ENCODE measurements at regions not wholly inside any gene's neighbourhood (a gene's known extent, or its start where the extent isn't known, plus 50 kb on each side); places are given as distances from the start of the nearest gene placed in this dataset.

DNA sequence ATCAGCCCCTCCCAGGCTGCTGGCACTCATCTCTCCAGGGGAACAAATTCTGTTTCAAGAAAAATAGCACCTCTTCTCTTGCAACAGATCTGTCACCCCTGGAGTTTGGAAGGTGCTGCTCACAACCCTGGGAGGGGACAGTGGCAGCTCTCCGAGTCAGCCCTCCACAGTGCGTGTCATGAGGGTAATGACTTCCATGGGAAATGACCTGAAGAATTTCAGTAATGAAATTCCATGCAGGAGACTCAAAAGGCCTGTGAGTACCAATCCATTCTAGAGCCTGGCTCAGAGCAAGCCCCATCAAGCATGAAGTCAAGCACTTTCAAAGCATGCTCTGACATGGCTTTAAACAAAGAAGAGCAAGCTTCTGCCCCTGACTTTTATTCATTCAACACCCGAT lies 276.3 kb upstream of the PARD3B start:
- TF ChIP-seq, protein P1, sequence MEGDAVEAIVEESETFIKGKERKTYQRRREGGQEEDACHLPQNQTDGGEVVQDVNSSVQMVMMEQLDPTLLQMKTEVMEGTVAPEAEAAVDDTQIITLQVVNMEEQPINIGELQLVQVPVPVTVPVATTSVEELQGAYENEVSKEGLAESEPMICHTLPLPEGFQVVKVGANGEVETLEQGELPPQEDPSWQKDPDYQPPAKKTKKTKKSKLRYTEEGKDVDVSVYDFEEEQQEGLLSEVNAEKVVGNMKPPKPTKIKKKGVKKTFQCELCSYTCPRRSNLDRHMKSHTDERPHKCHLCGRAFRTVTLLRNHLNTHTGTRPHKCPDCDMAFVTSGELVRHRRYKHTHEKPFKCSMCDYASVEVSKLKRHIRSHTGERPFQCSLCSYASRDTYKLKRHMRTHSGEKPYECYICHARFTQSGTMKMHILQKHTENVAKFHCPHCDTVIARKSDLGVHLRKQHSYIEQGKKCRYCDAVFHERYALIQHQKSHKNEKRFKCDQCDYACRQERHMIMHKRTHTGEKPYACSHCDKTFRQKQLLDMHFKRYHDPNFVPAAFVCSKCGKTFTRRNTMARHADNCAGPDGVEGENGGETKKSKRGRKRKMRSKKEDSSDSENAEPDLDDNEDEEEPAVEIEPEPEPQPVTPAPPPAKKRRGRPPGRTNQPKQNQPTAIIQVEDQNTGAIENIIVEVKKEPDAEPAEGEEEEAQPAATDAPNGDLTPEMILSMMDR (IDR thresholded peaks at IDR 0.05; ENCODE audit: borderline replicate concordance, insufficient read depth, low read depth, low read length): no peak
- no peak overlapping the region for H3K4me3 ChIP-seq (ENCODE audit: low read depth, low read length)

DNA sequence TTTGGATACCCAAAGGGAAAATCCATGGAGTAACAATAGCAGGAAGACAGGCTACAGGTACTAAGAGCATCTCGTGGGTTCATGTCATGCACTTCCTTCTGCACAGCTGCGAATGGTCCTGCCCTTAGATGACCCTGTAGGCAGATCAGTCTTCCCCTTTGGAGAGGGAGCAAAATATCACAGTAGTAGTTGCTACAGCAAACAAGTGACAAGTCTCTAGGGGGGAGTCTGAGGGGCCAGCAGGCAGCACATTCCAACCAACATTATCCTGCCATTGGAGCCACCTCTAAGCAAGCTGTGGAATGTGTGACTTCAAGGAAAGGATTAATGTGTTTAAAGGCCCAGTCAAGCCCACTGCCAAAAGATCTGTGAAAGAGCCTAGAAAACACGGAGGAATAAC lies 273.2 kb upstream of the PARD3B start:
- no peak overlapping the region for H3K4me3 ChIP-seq (ENCODE audit: low read depth, low read length)
- TF ChIP-seq, protein P1 (IDR thresholded peaks at IDR 0.05; ENCODE audit: borderline replicate concordance, insufficient read depth, low read depth, low read length): no peak

DNA sequence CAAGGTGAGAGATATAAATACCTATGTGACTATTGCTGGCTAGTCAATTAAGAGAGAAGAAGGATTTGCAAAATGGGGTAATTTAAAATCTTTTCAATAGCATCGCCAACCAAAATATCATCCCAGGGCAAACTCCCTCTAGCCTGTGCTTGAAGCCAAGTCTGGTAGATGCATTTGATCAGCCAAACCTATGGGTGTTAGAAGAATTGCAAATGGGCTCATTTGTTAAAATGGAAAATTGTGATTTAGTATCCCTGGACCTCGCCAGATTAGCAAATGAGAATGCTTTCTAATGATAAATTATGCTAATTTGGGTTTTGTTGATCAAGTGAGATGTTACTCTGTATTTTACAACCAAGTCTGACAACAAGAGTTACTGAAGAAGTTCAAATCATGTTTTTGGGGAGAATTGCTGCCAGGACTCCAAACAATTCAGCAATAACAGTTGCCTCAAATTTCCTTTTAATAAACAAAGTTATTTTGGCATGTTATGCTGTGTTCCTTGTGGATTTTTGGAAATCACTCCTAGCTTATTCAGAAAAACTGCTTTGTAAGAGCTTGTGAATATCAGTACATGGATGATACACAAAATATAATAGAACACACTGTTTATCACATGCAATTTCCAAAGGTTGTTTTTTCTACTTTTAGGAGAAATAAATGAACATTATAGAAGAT lies 272.5 kb upstream of the PARD3B start:
- H3K4me3 ChIP-seq (ENCODE audit: low read depth, low read length): no peak overlapping the region
- TF ChIP-seq, protein P1 (IDR thresholded peaks at IDR 0.05; ENCODE audit: borderline replicate concordance, insufficient read depth, low read depth, low read length): no peak

DNA sequence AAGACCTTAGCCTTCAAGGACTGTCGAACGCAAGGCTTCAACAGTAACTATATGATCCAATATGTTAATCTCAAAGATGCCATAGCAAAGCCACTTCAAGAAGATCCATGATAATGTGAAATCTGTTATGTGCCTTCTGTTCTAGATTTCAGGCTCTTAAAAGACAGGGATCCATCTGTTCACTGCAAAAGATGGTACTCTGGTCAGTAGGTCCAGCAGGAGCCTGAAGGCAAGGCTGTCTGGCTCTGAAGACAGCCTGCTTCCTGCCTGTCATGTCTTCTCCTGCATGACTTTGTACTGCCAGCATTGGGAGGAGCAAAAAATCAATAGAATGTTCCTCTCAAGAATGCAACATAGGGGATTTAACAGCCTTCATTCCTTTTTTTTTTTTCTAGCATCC lies 270.8 kb upstream of the PARD3B start:
- H3K4me3 ChIP-seq (ENCODE audit: low read depth, low read length): no peak overlapping the region
- TF ChIP-seq, protein P1 (IDR thresholded peaks at IDR 0.05; ENCODE audit: borderline replicate concordance, insufficient read depth, low read depth, low read length): no peak

DNA sequence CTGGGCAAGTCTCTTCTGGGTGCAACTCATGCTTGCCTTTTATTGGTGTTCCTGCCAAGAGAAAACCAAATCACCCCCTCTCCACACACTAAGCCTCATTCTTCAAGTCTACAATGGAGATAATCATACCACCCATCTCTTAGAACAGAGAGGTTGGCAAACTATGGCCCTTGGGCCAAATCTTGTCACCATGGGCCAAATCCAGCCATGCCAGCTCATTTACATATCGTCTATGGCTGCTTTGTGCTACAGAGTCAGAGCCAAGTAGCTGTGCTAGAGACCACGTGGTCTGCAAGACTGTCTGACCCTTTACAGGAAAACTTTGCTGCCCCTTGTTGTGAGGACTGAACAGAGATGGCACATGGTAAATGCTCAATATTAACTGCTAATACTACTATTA lies 270.3 kb upstream of the PARD3B start:
- no peak overlapping the region for H3K4me3 ChIP-seq (ENCODE audit: low read depth, low read length)
- TF ChIP-seq, protein P1 (IDR thresholded peaks at IDR 0.05; ENCODE audit: borderline replicate concordance, insufficient read depth, low read depth, low read length): no peak

DNA sequence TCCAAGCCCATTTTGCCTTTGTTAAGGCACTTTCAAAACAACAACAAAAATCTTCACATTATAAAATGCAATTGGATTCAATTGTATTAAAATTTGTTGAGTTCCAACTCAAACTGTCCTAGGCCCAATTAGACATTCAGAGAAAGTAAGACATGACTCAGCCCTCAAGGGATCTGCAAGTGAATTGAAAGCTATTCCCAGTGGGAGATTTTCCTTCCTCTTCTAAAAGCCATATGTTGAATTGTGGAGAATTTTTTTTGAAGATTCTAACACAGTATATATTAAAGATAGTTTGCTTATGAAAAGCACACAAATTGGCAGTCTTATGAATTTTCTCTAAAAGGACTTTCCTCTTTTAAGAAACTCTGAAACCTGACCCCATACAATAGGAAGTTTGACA lies 268.0 kb upstream of the PARD3B start:
- TF ChIP-seq, protein P1 (IDR thresholded peaks at IDR 0.05; ENCODE audit: borderline replicate concordance, insufficient read depth, low read depth, low read length): no peak
- H3K4me3 ChIP-seq (ENCODE audit: low read depth, low read length): no peak overlapping the region

DNA sequence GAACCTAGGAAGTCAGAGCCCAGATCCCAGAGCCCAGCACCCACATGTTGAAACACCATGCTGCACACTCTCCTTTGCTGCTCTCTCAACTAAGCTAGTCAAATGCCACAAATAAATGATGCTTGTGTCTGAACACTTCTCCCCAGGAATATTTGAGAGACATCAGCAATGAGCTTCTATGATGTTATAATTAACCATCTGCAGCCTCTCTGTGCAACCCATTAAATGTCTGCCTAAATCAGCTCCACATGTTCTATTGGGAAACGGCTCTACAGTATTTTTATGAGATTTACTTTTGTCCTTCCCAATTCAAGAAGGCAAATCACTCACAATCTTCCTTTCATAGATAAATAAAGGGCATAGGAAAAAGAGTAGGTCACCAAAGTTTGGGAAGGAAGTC lies 266.8 kb upstream of the PARD3B start:
- TF ChIP-seq, protein P1 (IDR thresholded peaks at IDR 0.05; ENCODE audit: borderline replicate concordance, insufficient read depth, low read depth, low read length): no peak
- no peak overlapping the region for H3K4me3 ChIP-seq (ENCODE audit: low read depth, low read length)

Measured in GM12875 (cell line).